DOHH2 (cell line): ENCODE measurements at regions not wholly inside any gene's neighbourhood (a gene's known extent, or its start where the extent isn't known, plus 50 kb on each side); places are given as distances from the start of the nearest gene placed in this dataset.

Experiments used
- CTCF ChIP-seq: fragments of 200-600 bp; sonication (generic); IDR thresholded peaks from one replicate; pipeline ENCODE4 v1.5.1; 2014; ENCODE audit warnings: antibody characterized with exemption, mild to moderate bottlenecking, low read depth, low read length; ENCODE audit not compliant: poor library complexity, severe bottlenecking
- EZH2phosphoT487 ChIP-seq: fragments of 200-600 bp; sonication (generic); IDR thresholded peaks from 2 replicates; pipeline ENCODE4 v1.6.1; 2017; ENCODE audit warnings: borderline replicate concordance, mild to moderate bottlenecking, antibody characterized with exemption, low read length, moderate library complexity, mixed read lengths

- TF ChIP-seq CTCF, result no peak
- TF ChIP-seq EZH2phosphoT487, result no peak
Measured at GRCh38 chr12:77625441-77625840, 205.3 kb upstream of the NAV3 start.
